ENCODE measurements at regions not wholly inside any gene's neighbourhood (a gene's known extent, or its start where the extent isn't known, plus 50 kb on each side); places are given as distances from the start of the nearest gene placed in this dataset.
"Not testable (repeated sequence)": the region's sequence is repeated elsewhere in the genome, so short reads cannot be mapped to it uniquely, and the experiment has no call there.

DNA sequence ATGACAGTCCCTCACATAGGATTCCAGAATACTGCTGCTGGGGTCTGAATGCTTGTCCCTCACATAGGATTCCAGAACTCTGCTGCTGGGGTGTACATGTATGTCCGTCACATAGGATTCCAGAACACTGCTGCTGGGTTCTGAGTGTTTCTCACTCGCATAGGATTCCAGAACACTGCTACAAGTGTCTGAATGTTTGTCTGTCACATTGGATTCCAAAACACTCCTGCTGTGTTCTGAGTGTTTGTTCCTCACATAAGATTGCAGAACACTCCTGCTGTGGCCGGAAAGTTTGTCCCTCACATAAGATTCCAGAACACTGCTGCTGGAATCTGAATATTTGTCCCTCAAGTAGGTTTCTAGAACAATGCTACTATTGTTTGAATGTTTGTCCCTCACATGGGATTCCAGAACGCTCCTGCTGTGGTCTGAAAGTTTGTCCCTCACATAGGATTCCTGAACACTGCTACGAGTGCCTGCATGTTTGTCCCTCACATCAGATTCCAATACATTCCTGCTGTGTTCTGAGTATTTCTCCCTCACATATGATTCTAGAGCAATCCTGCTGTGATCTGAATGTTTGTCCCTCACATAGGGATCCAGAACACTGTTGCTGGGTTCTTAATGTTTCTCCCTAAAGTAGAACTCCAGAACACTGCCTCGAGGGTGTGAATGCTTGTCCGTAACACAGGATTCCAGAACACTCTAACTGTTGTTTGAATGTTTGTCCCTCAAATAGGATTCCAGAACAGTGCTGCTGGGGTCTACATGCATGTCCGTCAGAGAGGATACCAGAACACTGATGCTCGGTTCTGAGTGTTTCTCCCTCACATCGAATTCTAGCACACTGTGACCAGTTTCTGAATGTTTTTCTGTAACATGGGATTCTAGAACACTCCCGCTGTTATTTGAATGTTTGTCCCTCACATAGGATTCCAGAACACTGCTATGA lies 200.4 kb downstream of the FOXD4L6 start:
- Mint-ChIP-seq H3K4me3 (no peak overlapping the region), H3K4me1 (no peaks in the 10 kb centered on the region), H3K9me3 (peaks cover 75 to 85% of the 10 kb centered on the region in 2 donors), H3K27ac (no peak overlapping the region), H3K27me3 (no peaks in the 10 kb centered on the region)
- ATAC-seq (no peak), DNase-seq (no peak)

GRCh38 chr9:40927260-40927631 lies 201.2 kb downstream of the FOXD4L6 start:
- Mint-ChIP-seq H3K27ac (no peak overlapping the region), H3K4me1 (no peaks in the 10 kb centered on the region), H3K4me3 (no peak overlapping the region), H3K9me3 (peaks cover 81 to 93% of the 10 kb centered on the region in 2 donors), H3K27me3 (no peaks in the 10 kb centered on the region)
- DNase-seq = no peak
- ATAC-seq = no peak

DNA sequence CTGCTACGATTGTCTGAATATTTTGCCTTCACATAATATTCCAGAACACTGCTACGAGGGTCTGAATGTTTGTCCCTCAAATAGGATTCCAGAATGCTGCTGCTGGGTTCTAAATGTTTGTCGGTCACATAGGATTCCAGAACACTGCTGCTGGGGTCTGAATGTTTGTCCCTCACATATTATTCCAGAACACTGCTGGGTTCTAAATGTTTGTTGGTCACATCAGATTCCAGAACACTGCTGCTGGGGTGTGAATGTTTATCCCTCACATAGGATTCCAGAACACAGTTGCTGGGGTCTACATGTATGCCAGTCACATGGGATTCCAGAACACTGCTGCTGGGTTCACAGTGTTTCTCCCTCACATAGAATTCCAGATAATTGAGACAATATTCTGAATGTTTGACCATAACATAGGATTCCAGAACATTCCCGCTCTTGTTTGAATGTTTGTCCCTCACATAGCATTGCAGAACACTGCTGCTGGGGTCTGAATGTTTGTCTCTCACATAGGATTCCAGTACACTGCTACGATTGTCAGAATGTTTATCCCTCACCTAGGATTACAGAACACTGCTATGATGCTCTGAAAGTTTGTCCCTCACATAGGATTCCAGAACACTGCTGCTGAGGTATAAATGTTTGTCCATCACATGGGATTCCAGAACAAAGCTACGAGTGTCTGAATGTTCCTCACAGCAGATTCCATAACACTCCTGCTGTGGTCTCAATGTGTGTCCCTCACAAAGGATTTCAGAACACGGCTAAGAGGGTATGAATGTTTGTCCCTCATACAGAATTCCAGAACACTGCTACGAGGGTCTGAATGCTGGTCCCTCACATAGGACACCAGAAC lies 201.8 kb downstream of the FOXD4L6 start:
- H3K9me3 Mint-ChIP-seq = peaks cover 75 to 92% of the 10 kb centered on the region in 2 donors
- no peaks in the 10 kb centered on the region for H3K4me1 Mint-ChIP-seq

GRCh38 chr9:40925149-40925548 lies 203.3 kb downstream of the FOXD4L6 start:
- Mint-ChIP-seq H3K27ac (no peak overlapping the region), H3K9me3 (peaks cover 60 to 78% of the 10 kb centered on the region in 2 donors), H3K27me3 (no peaks in the 10 kb centered on the region), H3K4me3 (no peak overlapping the region), H3K4me1 (no peaks in the 10 kb centered on the region)
- ATAC-seq = no peak
- no peak for DNase-seq

More for the DNA sequence above, 201.8 kb downstream of the FOXD4L6 start:
- no peaks in the 10 kb centered on the region for H3K27me3 Mint-ChIP-seq
- no peak for ATAC-seq
- no peak overlapping the region for H3K4me3 Mint-ChIP-seq
- no peak overlapping the region for H3K27ac Mint-ChIP-seq
- no peak for DNase-seq

DNA sequence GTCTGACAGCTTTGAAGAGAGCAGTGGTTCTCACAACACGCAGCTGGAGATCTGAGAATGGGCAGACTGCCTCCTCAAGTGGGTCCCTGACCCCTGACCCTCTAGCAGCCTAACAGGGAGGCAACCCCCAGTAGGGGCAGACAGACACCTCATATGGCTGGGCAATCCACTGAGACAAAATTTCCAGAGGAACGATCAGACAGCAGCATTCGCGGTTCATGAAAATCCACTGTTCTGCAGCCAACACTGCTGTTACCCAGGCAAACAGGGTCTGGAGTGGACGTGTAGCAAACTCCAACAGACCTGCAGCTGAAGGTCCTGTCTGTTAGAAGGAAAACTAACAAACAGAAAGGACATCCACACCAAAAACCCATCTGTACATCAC lies 212.1 kb downstream of the FOXD4L6 start:
- not testable (repeated sequence) for ATAC-seq, H3K4me3 Mint-ChIP-seq, H3K27me3 Mint-ChIP-seq, H3K4me1 Mint-ChIP-seq, DNase-seq, H3K27ac Mint-ChIP-seq
- H3K9me3 Mint-ChIP-seq = peaks cover 59 to 87% of the 10 kb centered on the region in 2 donors

GRCh38 chr9:40915660-40916398 lies 212.7 kb downstream of the FOXD4L6 start:
- H3K27ac Mint-ChIP-seq, H3K27me3 Mint-ChIP-seq: not testable (repeated sequence)
- peaks cover 63 to 92% of the 10 kb centered on the region in 2 donors for H3K9me3 Mint-ChIP-seq

DNA sequence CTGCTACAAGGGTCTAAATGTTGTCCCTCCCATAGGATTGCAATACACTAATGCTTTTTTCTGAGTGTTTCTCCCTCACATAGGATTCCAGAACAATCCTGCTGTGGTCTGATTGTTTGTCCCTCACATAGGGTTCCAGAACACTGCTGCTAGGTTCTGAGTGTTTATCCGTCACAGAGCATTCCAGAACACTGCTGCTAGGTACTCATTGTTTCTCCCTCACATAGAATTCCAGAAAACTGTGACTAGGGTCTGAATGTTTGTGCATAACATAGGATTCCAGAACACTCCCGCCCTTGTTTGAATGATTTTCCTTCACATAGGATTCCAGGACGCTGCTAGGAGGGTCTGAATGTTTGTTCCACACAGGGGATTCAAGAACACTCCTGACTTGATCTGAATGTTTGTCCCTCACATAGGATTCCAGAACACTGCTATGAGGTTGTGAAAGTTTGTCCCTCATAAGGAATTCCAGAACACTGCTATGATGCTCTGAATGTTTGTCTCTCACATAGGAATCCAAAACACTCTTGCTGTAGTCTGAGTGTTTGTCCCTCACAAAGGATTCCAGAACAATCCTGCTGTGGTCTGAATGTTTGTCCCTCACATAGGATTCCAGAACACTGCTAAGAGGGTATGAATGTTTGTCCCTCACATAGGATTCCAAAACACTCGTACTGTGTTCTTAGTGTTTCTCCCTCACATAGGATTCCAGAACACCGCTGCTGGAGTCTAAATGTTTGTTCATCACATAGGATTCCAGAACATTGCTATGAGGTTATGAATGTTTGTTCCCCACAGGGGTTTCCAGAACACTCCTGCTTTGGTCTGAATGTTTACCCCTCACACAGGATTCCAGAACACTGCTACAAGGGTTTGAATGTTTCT lies 213.5 kb downstream of the FOXD4L6 start:
- Mint-ChIP-seq H3K4me3 (no peak overlapping the region), H3K4me1 (no peaks in the 10 kb centered on the region), H3K27ac (no peak overlapping the region), H3K27me3 (no peaks in the 10 kb centered on the region), H3K9me3 (peaks cover 68 to 98% of the 10 kb centered on the region in 2 donors)
- ATAC-seq (peak; percentile 20), DNase-seq (no peak)

More at GRCh38 chr9:40915660-40916398, 212.7 kb downstream of the FOXD4L6 start:
- not testable (repeated sequence) for DNase-seq, H3K4me1 Mint-ChIP-seq, H3K4me3 Mint-ChIP-seq, ATAC-seq

DNA sequence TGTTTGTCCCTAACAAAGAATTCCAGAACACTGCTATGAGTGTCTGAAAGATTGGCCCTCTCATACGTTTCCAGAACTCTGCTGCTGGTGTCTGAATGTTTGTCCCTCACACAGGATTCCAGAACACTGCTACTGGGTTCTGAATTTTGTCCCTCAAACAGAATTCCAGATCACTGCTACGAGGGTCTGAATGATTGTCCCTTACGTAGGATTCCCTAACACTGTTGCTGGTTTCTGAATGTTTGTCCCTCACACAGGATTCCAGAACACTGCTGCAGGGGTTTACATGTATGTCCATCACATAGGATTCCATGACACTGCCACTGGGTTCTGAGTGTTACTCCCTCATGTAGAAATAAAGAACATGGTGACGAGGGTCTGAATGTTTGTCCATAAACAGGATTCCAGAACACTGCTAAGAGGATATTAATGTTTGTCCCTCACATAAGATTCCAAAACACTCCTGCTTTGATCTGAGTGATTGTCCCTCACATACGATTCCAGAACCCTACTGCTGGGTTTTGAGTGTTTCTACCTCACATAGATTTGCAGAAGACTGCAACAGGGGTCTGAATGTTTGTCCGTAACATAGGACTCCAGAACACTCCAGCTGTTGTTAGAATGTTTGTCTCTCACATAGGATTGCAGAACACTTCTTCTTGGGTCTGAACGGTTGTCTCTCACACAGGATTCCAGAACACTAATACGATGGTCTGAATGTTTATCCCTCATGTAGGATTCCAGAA lies 214.4 kb downstream of the FOXD4L6 start:
- H3K4me3 Mint-ChIP-seq = no peak overlapping the region
- DNase-seq = no peak
- H3K27me3 Mint-ChIP-seq = no peaks in the 10 kb centered on the region
- no peaks in the 10 kb centered on the region for H3K4me1 Mint-ChIP-seq
- no peak overlapping the region for H3K27ac Mint-ChIP-seq
- peaks cover 71 to 98% of the 10 kb centered on the region in 2 donors for H3K9me3 Mint-ChIP-seq
- ATAC-seq = no peak

- H3K27me3 Mint-ChIP-seq = no peaks in the 10 kb centered on the region
- no peak for DNase-seq
Observed at GRCh38 chr9:40913096-40913719, 215.3 kb downstream of the FOXD4L6 start.

GRCh38 chr9:40912679-40913078 lies 215.8 kb downstream of the FOXD4L6 start:
- ATAC-seq, H3K4me1 Mint-ChIP-seq, H3K4me3 Mint-ChIP-seq, DNase-seq, H3K27ac Mint-ChIP-seq, H3K27me3 Mint-ChIP-seq: not testable (repeated sequence)
- H3K9me3 Mint-ChIP-seq = peaks cover 73 to 98% of the 10 kb centered on the region in 2 donors

More at GRCh38 chr9:40913096-40913719, 215.3 kb downstream of the FOXD4L6 start:
- Mint-ChIP-seq H3K4me1 (no peaks in the 10 kb centered on the region), H3K9me3 (peaks cover 72 to 98% of the 10 kb centered on the region in 2 donors), H3K4me3 (no peak overlapping the region), H3K27ac (no peak overlapping the region)
- no peak for ATAC-seq

DNA sequence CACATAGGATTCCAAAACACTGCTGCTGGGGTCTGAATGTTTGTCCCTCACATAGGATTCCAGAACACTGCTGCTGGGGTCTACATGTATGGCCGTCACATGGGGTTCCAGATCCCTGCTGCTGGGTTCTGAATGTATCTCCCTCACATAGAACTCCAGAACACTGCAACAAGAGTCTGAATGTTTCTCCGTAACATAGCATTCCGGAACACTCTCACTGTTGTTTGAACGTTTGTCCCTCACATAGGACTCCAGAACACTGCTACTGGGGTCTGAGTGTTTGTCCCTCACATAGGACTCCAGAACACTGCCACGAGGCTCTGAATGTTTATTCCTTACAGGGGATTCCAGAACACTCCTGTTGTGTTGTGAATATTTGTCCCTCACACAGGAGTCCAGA lies 216.8 kb downstream of the FOXD4L6 start:
- peaks cover 76 to 100% of the 10 kb centered on the region in 2 donors for H3K9me3 Mint-ChIP-seq
- H3K4me3 Mint-ChIP-seq = no peak overlapping the region
- H3K4me1 Mint-ChIP-seq = no peaks in the 10 kb centered on the region
- H3K27me3 Mint-ChIP-seq = peaks cover 4% of the 10 kb centered on the region
- no peak for DNase-seq
- peak overlapping the region in 1 of 2 donors; percentile 20 for H3K27ac Mint-ChIP-seq
- no peak for ATAC-seq

GRCh38 chr9:40910995-40911394 lies 217.5 kb downstream of the FOXD4L6 start:
- not testable (repeated sequence) for ATAC-seq, H3K27ac Mint-ChIP-seq, DNase-seq, H3K4me1 Mint-ChIP-seq, H3K27me3 Mint-ChIP-seq, H3K4me3 Mint-ChIP-seq
- H3K9me3 Mint-ChIP-seq = peaks cover 76 to 100% of the 10 kb centered on the region in 2 donors

GRCh38 chr9:40909821-40910220 lies 218.7 kb downstream of the FOXD4L6 start:
- ATAC-seq (no peak), DNase-seq (no peak)
- no peaks in the 10 kb centered on the region for H3K4me1 Mint-ChIP-seq
- peaks cover 76 to 100% of the 10 kb centered on the region in 2 donors for H3K9me3 Mint-ChIP-seq
- no peak overlapping the region for H3K4me3 Mint-ChIP-seq
- peaks cover 6% of the 10 kb centered on the region for H3K27me3 Mint-ChIP-seq
- H3K27ac Mint-ChIP-seq = no peak overlapping the region

Measured in stimulated activated naive CD8-positive, alpha-beta T cell treated with anti-CD3 and anti-CD28 coated beads, Interleukin-15, amount 100 ng/mL, for 72 hours (primary cell).